ENCODE measurements at regions not wholly inside any gene's neighbourhood (a gene's known extent, or its start where the extent isn't known, plus 50 kb on each side); places are given as distances from the start of the nearest gene placed in this dataset.
"Not testable (repeated sequence)": the region's sequence is repeated elsewhere in the genome, so short reads cannot be mapped to it uniquely, and the experiment has no call there.

DNA sequence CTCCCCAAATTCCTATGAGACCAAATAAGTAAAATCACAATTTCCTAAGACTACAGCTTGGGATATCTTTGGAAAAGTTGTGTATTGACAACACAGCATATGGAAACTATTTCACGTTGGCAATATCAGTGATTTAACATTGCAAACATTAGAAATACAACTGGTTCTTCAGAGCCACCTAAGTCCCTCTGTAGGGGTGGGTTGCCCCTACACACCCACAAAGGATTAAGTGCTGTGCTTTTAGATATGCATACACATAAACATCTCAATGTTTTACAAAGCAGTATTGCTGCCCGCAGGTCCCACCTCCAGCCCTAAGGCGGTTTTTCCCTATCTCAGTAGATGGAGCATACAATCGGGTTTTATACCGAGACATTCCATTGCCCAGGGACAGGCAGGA, 66.0 kb upstream of the DEFB108B start:
- not testable (repeated sequence) for H3K4me3 Mint-ChIP-seq, H3K27ac Mint-ChIP-seq

DNA sequence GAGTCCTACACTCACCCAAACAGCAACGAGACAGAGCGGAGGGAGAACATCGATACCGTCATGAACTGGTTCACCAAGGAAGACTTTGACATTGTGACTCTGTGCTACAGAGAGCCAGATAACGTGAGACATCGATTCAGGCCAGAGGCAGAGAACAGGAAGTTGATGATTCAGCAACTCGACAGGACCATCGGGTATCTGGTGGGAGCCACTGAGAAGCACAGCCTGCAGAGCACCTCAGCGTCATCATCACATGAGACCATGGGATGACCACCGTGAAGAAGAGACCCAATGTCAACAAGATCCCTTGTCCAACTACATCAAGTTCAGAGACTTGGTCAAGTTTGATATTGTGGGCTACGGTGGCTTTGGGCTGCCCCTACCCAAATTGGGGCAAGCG, 60.8 kb upstream of the DEFB108B start:
- H3K4me3 Mint-ChIP-seq, H3K9me3 Mint-ChIP-seq, H3K27me3 Mint-ChIP-seq, H3K4me1 Mint-ChIP-seq, H3K36me3 Mint-ChIP-seq, H3K27ac Mint-ChIP-seq: not testable (repeated sequence)

More for the DNA sequence above, 66.0 kb upstream of the DEFB108B start:
- not testable (repeated sequence) for H3K36me3 Mint-ChIP-seq, H3K9me3 Mint-ChIP-seq, H3K4me1 Mint-ChIP-seq, H3K27me3 Mint-ChIP-seq

- Mint-ChIP-seq H3K4me1 (peaks cover 0 to 2% (median 0%) of the 10 kb centered on the region in 3 donors), H3K9me3 (no peaks in the 10 kb centered on the region), H3K27ac (no peak overlapping the region), H3K27me3 (peaks cover 8% of the 10 kb centered on the region), H3K36me3 (peaks cover 3% of the 10 kb centered on the region), H3K4me3 (no peak overlapping the region)
These were observed 58.3 kb upstream of the DEFB108B start for GRCh38 chr11:71774603-71775222.

DNA sequence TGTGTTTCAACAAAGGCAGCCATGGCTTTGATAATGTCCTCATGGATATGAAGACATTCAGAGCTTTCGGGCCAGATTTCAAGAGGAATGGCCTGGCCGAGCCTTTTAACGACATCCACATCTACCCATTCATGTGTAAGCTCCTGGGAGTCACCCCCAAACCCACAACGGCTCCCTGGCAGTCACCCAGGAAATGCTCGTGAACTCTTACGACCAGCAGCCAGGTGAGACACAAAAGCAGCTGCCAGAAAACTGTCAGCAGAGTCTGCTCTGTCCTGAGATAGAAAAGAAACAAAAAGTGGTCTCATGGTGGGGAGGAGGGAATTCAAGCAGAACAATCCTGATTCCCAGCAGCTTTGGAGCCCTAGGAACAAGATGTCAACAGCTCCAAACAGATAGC, 52.9 kb upstream of the DEFB108B start:
- H3K36me3 Mint-ChIP-seq, H3K27ac Mint-ChIP-seq, H3K4me1 Mint-ChIP-seq, H3K4me3 Mint-ChIP-seq, H3K9me3 Mint-ChIP-seq: not testable (repeated sequence)
- H3K27me3 Mint-ChIP-seq: peaks cover 14% of the 10 kb centered on the region

DNA sequence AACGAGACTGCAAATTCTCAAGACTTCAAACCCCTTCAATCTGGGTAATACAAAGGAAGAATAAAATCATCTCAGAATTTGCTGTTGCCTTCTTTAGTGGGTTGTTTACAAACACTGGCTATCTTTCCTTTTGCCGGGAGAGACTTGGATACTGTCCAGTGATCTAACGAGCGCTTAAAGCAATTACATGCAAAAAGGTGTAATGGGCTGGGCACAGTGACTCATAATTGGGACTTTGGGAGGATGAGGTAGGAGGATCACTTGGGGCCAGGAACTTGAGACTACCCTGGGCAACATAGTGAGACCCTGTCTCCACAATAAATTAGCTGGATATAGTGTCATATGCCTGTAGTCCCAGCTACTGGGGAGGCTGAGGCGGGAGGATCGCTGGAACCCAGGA, 52.2 kb upstream of the DEFB108B start:
- H3K9me3 Mint-ChIP-seq, H3K36me3 Mint-ChIP-seq, H3K27ac Mint-ChIP-seq, H3K4me1 Mint-ChIP-seq, H3K4me3 Mint-ChIP-seq: not testable (repeated sequence)
- peaks cover 12% of the 10 kb centered on the region for H3K27me3 Mint-ChIP-seq

DNA sequence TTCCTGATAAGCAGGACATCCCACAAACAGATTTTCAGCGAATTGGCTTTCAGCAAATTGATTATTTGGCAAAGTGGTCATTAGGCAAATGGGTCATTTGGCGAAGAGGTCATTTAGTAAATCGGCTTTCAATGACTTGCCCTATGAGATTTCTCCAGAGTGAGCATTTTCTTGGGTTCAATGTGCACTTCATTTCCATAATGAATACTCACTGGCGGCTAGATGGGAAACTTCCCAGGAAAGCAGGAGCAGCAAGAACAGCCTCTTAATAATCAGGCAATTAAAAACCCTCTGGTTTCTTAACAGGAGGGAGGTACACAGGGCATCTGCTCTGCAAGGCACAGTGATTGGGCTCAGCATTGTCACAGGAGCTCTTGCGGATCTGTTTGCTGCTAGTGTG, 51.5 kb upstream of the DEFB108B start:
- H3K36me3 Mint-ChIP-seq, H3K4me1 Mint-ChIP-seq, H3K9me3 Mint-ChIP-seq, H3K27ac Mint-ChIP-seq: not testable (repeated sequence)
- Mint-ChIP-seq H3K27me3 (peaks cover 12% of the 10 kb centered on the region), H3K4me3 (peak overlapping the region in 1 of 4 donors; percentile 20)

DNA sequence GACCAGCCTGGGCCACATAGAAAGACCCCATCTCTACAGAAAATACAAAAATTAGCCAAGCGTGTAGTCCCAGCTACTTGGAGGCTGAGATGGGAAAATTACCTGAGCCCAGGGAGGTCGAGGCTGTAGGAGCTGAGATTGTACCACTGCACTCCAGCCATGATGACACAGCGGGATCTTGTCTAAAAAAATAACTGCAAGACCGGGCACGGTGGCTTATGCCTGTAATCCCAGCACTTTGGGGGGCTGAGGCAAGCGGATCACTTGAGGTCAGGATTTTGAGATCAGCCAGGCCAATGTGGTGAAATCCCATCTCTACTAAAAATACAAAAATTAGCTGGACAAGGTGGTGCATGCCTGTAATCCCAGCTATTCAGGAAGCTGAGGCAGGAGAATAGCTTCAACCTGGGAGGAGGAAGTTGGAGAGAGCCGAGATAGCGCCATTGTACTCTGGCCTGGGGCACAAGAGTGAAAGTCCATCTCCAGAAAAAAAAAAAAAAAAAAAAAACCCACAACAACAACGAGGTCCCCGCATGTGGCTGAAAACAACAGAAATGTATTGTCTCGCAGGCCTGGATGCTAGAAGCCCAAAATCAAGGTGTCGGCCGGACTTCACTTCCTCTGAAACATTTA, 50.7 kb upstream of the DEFB108B start:
- H3K36me3 Mint-ChIP-seq, H3K9me3 Mint-ChIP-seq, H3K27ac Mint-ChIP-seq, H3K4me1 Mint-ChIP-seq: not testable (repeated sequence)
- peak overlapping the region in 1 of 4 donors; percentile 32 for H3K4me3 Mint-ChIP-seq
- peaks cover 12% of the 10 kb centered on the region for H3K27me3 Mint-ChIP-seq

DNA sequence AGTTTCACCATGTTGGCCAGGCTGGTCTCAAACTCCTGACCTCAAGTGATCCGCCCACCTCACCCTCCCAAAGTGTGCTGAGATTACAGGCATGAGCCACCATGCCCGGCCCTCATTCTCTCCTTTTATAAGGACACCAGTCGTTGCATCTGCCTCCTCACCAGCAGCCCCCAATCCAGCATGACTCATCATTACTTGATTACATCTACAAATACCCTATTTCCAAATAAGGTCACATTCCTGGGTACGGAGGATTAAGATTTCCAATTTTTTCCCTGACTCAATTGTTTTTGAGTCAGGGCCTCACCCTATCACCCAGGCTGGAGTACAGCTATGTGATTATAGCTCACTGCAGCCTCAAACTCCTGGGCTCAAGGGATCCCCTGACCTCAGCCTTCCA, 49.8 kb upstream of the DEFB108B start:
- not testable (repeated sequence) for H3K9me3 Mint-ChIP-seq, H3K27ac Mint-ChIP-seq, H3K4me3 Mint-ChIP-seq, H3K36me3 Mint-ChIP-seq
- Mint-ChIP-seq H3K27me3 (peaks cover 12% of the 10 kb centered on the region), H3K4me1 (peaks cover 0 to 12% (median 5%) of the 10 kb centered on the region in 3 donors)

All from IgD-negative memory B cell (primary cell).